Chondrocyte (in vitro differentiated cells): ENCODE measurements at regions not wholly inside any gene's neighbourhood (a gene's known extent, or its start where the extent isn't known, plus 50 kb on each side); places are given as distances from the start of the nearest gene placed in this dataset.

ENCODE experiments used
- DNase-seq: peaks from one replicate; pipeline ENCODE4 v3.0.0; 2021; ENCODE audit warnings: mixed read lengths, low spot score
- H3K27ac Mint-ChIP-seq: one replicate; pipeline ENCODE4 v1.8.0; 2021; ENCODE audit warnings: mild to moderate bottlenecking, moderate library complexity, mixed read lengths; ENCODE audit not compliant: unreplicated experiment
- H3K27me3 Mint-ChIP-seq: 2 replicates; pipeline ENCODE4 v1.8.0; 2021; ENCODE audit warnings: low read depth, mixed read lengths
- H3K36me3 Mint-ChIP-seq: 2 replicates; pipeline ENCODE4 v1.8.0; 2021; ENCODE audit warnings: low read depth, mixed read lengths
- H3K4me1 Mint-ChIP-seq: 2 replicates; pipeline ENCODE4 v1.8.0; 2021; ENCODE audit warnings: low read depth, mild to moderate bottlenecking, mixed read lengths
- H3K4me3 Mint-ChIP-seq: one replicate; pipeline ENCODE4 v1.8.0; 2021; ENCODE audit warnings: mild to moderate bottlenecking, moderate library complexity, mixed read lengths; ENCODE audit not compliant: unreplicated experiment
- H3K9me3 Mint-ChIP-seq: 2 replicates; pipeline ENCODE4 v1.8.0; 2021; ENCODE audit warnings: low read depth, mixed read lengths
- TF ChIP-seq, protein P1 (sequence below): fragments of 200-600 bp; sonication (generic); IDR thresholded peaks from 2 replicates; pipeline ENCODE4 v1.5.0; 2021; ENCODE audit warnings: antibody characterized with exemption, mild to moderate bottlenecking, moderate library complexity

DNA sequence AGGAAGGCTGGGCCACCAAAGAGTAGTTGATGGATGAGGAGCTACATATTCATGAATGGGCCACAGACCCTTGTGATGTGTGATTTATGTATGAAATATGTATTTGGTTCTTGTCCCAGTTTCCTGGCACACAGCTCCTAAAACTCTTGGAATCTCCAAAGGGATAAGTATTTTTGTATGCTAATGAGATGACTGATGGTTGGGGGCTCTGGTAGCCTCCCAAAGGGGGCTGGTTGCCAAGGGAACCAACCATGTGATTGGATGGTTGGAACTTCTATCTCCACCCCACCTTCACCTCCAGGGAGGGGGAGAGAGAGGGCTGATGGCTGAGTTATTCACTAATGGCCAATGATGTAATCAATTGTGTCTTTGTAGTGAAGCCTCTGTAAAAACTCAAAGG, 77.1 kb downstream of the ZNF281 start:
- H3K27me3 Mint-ChIP-seq: no peaks in the 10 kb centered on the region
- no peak overlapping the region for H3K4me3 Mint-ChIP-seq
- no peaks in the 10 kb centered on the region for H3K36me3 Mint-ChIP-seq
- DNase-seq: no peak
- TF ChIP-seq, protein P1, sequence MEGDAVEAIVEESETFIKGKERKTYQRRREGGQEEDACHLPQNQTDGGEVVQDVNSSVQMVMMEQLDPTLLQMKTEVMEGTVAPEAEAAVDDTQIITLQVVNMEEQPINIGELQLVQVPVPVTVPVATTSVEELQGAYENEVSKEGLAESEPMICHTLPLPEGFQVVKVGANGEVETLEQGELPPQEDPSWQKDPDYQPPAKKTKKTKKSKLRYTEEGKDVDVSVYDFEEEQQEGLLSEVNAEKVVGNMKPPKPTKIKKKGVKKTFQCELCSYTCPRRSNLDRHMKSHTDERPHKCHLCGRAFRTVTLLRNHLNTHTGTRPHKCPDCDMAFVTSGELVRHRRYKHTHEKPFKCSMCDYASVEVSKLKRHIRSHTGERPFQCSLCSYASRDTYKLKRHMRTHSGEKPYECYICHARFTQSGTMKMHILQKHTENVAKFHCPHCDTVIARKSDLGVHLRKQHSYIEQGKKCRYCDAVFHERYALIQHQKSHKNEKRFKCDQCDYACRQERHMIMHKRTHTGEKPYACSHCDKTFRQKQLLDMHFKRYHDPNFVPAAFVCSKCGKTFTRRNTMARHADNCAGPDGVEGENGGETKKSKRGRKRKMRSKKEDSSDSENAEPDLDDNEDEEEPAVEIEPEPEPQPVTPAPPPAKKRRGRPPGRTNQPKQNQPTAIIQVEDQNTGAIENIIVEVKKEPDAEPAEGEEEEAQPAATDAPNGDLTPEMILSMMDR: no peak
- peaks cover 38% of the 10 kb centered on the region for H3K4me1 Mint-ChIP-seq
- H3K27ac Mint-ChIP-seq: no peak overlapping the region
- no peaks in the 10 kb centered on the region for H3K9me3 Mint-ChIP-seq

DNA sequence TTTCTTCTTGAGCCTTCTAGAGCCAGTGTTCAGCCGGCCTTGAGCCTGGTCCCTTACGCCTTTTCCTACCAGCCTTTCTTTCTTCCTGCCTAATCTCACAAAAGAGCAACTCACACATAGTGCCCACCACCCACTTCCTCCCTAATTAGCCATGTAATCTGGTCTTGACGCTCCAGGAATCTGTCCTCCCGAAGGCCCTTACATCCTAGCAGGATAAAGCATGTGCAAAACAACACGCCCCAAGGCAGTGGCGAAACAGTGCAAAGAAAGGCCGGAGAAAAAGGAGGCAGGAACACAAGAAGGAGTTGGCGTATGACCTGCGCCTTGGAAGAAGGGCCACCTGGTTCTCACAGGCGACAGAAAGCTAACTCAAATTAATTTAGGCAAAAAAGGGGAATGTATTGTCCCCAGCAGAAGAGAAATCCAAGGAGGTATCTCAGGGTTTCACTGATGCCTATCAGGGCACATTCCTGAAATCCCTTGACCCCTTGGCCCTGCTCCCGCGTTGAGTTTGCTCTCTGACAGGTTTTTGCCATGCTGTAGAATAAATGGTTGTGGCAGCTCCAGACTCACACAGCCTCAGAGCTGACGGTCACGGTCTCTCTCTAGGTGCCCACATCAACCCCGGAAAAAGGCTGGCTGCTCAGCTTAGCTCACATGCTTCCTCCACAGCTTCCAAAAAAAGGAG, 79.0 kb downstream of the ZNF281 start:
- peaks cover 2% of the 10 kb centered on the region for H3K27me3 Mint-ChIP-seq

GRCh38 chr1:200329208-200329882, 80.5 kb downstream of the ZNF281 start:
- Mint-ChIP-seq H3K36me3 (no peaks in the 10 kb centered on the region), H3K4me3 (no peak overlapping the region), H3K27ac (no peak overlapping the region), H3K4me1 (peaks cover 21% of the 10 kb centered on the region), H3K9me3 (peaks cover 1% of the 10 kb centered on the region), H3K27me3 (peaks cover 2% of the 10 kb centered on the region)
- TF ChIP-seq, protein P1: no peak
- no peak for DNase-seq

More for the DNA sequence above, 79.0 kb downstream of the ZNF281 start:
- H3K4me3 Mint-ChIP-seq: no peak overlapping the region
- no peaks in the 10 kb centered on the region for H3K9me3 Mint-ChIP-seq
- no peak for DNase-seq
- peak overlapping the region; percentile 14 for H3K27ac Mint-ChIP-seq
- H3K36me3 Mint-ChIP-seq: no peaks in the 10 kb centered on the region
- TF ChIP-seq, protein P1: no peak
- peaks cover 21% of the 10 kb centered on the region for H3K4me1 Mint-ChIP-seq

DNA sequence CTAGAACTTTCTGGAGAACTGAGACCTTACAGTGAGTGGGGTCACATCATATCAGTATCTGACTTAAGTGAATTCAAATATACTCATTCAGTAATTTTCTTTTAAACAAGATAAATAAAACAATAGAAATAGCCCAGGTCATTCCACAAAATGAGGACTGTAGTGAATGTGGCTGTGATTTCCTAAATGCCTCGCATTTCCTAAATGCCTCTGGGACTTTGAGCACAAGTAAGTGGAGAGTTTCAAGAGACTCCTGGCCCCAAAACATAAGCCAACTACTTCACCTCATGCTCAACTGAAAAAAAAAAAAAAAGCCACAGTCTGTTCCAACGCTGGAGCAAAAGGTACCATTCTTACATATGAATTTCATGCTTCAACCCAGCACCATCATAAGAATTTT, 81.5 kb downstream of the ZNF281 start:
- H3K4me1 Mint-ChIP-seq: peaks cover 15% of the 10 kb centered on the region
- peaks cover 5% of the 10 kb centered on the region for H3K9me3 Mint-ChIP-seq
- peaks cover 2% of the 10 kb centered on the region for H3K27me3 Mint-ChIP-seq
- no peaks in the 10 kb centered on the region for H3K36me3 Mint-ChIP-seq
- no peak overlapping the region for H3K27ac Mint-ChIP-seq
- TF ChIP-seq, protein P1: no peak
- DNase-seq: no peak
- H3K4me3 Mint-ChIP-seq: no peak overlapping the region

DNA sequence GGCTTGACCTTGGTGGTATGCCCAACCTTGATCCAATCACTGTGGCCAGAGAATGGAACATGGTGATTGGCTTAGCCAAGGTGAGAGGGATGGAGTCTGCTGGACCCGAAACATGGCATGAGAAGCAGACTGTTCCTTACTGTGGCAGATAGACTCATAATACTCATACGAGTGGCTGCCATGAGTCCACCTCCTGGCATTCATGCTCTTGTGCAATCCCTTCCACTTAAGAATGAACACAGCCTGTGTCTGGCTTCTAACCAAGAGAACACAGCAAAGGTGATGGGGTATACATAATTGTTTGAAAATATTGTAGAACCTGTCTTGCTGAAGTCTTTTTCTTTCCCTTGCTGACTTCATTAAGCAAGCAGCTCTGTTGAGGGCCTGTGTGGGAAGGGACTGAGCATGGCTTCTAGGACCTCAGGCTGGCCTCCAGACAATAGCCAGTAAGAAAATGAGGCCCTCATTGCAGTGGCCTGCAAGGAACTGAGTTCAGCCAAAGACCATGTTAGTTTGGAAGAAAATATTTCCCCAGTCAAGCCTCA, 85.9 kb downstream of the ZNF281 start:
- Mint-ChIP-seq H3K36me3 (no peaks in the 10 kb centered on the region), H3K4me1 (peaks cover 20% of the 10 kb centered on the region), H3K27me3 (peaks cover 2% of the 10 kb centered on the region), H3K4me3 (no peak overlapping the region), H3K9me3 (peaks cover 5% of the 10 kb centered on the region), H3K27ac (no peak overlapping the region)
- TF ChIP-seq, protein P1: no peak
- DNase-seq: no peak
